Vagina (tissue), 2 donors: ENCODE measurements at regions not wholly inside any gene's neighbourhood (a gene's known extent, or its start where the extent isn't known, plus 50 kb on each side); places are given as distances from the start of the nearest gene placed in this dataset.

Source experiments
- DNase-seq, 2 donors: peaks; one replicate each; pipeline ENCODE4 v3.0.0-alpha.2; 2017; ENCODE audit errors: extremely low spot score in 2 of 2
- H3K27ac ChIP-seq: fragments of 200-600 bp; sonication (generic); one replicate; pipeline ENCODE4 v1.5.1; 2019
- H3K27me3 ChIP-seq: fragments of 200-600 bp; sonication (generic); one replicate; pipeline ENCODE4 v1.5.1; 2019
- H3K36me3 ChIP-seq, 2 donors: fragments of 200-600 bp; sonication (generic); one replicate each; pipeline ENCODE4 v1.5.1; 2017 to 2019
- H3K4me1 ChIP-seq: fragments of 200-600 bp; sonication (generic); one replicate; pipeline ENCODE4 v1.5.1; 2019
- H3K4me3 ChIP-seq, 2 donors: fragments of 200-600 bp; sonication (generic); 1 replicate in 1 of 2; 2 replicates in 1 of 2; pipeline ENCODE4 v1.5.1; 2016 to 2019
- H3K9me3 ChIP-seq: fragments of 200-600 bp; sonication (generic); one replicate; pipeline ENCODE4 v1.5.1; 2019
- POLR2A ChIP-seq, 2 donors: fragments of 450-650 bp; IDR thresholded peaks; one replicate each; pipeline ENCODE4 v1.6.1; 2017; ENCODE audit warnings: antibody characterized with exemption in 2 of 2, mild to moderate bottlenecking in 2 of 2, moderate library complexity in 2 of 2
- POLR2AphosphoS5 ChIP-seq, 2 donors: sonication (generic); formaldehyde crosslinking; IDR thresholded peaks; one replicate each; pipeline ENCODE4 v1.9.0; 2017; ENCODE audit warnings: antibody characterized with exemption in 2 of 2, mild to moderate bottlenecking in 2 of 2, low read depth in 1 of 2; ENCODE audit not compliant: insufficient read depth in 1 of 2
- intact Hi-C: fragments of 100-400 bp; cut with DNase I; formaldehyde crosslinking; loops from one replicate; pipeline ENCODE4 v1.15.1; 2023
- TF ChIP-seq, protein P1 (sequence below), 3 experiments: fragments of 450-650 bp in 2 of 3; fragments of 200-600 bp in 1 of 3; sonication (generic) in 1 of 3; IDR thresholded peaks; one replicate each; pipeline ENCODE4 v1.5.1; 2017 to 2019; ENCODE audit warnings: antibody characterized with exemption in 3 of 3, mild to moderate bottlenecking in 2 of 3, moderate library complexity in 2 of 3

GRCh38 chr9:106590759-106591505 lies 272.0 kb upstream of the ZNF462 start:
- H3K4me1 ChIP-seq: peaks cover 15% of the 10 kb centered on the region
- no peak overlapping the region for H3K27ac ChIP-seq
- TF ChIP-seq POLR2A (IDR thresholded peaks at IDR 0.05) (no peak), POLR2AphosphoS5 (IDR thresholded peaks at IDR 0.05; ENCODE audit: insufficient read depth in 1 of 2, low read depth in 1 of 2) (no peak)
- TF ChIP-seq, protein P1, sequence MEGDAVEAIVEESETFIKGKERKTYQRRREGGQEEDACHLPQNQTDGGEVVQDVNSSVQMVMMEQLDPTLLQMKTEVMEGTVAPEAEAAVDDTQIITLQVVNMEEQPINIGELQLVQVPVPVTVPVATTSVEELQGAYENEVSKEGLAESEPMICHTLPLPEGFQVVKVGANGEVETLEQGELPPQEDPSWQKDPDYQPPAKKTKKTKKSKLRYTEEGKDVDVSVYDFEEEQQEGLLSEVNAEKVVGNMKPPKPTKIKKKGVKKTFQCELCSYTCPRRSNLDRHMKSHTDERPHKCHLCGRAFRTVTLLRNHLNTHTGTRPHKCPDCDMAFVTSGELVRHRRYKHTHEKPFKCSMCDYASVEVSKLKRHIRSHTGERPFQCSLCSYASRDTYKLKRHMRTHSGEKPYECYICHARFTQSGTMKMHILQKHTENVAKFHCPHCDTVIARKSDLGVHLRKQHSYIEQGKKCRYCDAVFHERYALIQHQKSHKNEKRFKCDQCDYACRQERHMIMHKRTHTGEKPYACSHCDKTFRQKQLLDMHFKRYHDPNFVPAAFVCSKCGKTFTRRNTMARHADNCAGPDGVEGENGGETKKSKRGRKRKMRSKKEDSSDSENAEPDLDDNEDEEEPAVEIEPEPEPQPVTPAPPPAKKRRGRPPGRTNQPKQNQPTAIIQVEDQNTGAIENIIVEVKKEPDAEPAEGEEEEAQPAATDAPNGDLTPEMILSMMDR (IDR thresholded peaks at IDR 0.05): no peak
- H3K36me3 ChIP-seq: no peaks in the 10 kb centered on the region
- no peak overlapping the region for H3K4me3 ChIP-seq
- no peak for DNase-seq
- H3K9me3 ChIP-seq: no peaks in the 10 kb centered on the region
- intact Hi-C loops: no loop called here
- no peaks in the 10 kb centered on the region for H3K27me3 ChIP-seq

GRCh38 chr9:106593201-106593600 lies 269.8 kb upstream of the ZNF462 start:
- H3K4me1 ChIP-seq: peaks cover 4% of the 10 kb centered on the region
- H3K36me3 ChIP-seq: no peaks in the 10 kb centered on the region
- TF ChIP-seq, protein P1 (IDR thresholded peaks at IDR 0.05): no peak
- TF ChIP-seq POLR2AphosphoS5 (IDR thresholded peaks at IDR 0.05; ENCODE audit: insufficient read depth in 1 of 2, low read depth in 1 of 2) (no peak), POLR2A (IDR thresholded peaks at IDR 0.05) (no peak)
- H3K27me3 ChIP-seq: no peaks in the 10 kb centered on the region
- intact Hi-C loops: no loop called here
- no peak for DNase-seq
- no peaks in the 10 kb centered on the region for H3K9me3 ChIP-seq
- H3K27ac ChIP-seq: no peak overlapping the region
- no peak overlapping the region for H3K4me3 ChIP-seq

DNA sequence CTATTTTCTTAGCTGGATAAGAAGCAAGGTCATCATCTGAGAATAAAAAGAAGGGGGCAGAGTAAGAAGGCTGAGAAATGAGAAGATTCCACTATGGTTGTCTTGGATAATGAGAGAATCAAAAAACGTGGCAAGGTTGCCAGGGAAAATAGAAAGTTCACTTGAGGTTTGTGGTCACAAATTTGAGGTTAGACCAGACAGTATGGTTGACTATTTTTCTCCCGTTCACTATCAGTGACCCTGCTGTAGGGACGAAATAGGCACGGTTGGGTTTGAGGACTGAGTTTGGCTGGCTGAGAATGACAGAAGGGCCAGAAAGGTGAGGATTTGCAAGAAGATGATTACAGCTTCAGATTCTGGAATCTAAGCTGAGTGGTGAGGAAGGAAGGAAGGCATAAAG lies 266.0 kb upstream of the ZNF462 start:
- no peaks in the 10 kb centered on the region for H3K36me3 ChIP-seq
- H3K27me3 ChIP-seq: no peaks in the 10 kb centered on the region
- no peak for DNase-seq
- H3K4me1 ChIP-seq: no peaks in the 10 kb centered on the region
- intact Hi-C loops: no loop called here
- H3K4me3 ChIP-seq: no peak overlapping the region
- no peak for TF ChIP-seq POLR2A (IDR thresholded peaks at IDR 0.05)
- TF ChIP-seq POLR2AphosphoS5 (IDR thresholded peaks at IDR 0.05; ENCODE audit: insufficient read depth in 1 of 2, low read depth in 1 of 2): no peak
- TF ChIP-seq, protein P1 (IDR thresholded peaks at IDR 0.05): no peak
- no peaks in the 10 kb centered on the region for H3K9me3 ChIP-seq
- H3K27ac ChIP-seq: no peak overlapping the region

DNA sequence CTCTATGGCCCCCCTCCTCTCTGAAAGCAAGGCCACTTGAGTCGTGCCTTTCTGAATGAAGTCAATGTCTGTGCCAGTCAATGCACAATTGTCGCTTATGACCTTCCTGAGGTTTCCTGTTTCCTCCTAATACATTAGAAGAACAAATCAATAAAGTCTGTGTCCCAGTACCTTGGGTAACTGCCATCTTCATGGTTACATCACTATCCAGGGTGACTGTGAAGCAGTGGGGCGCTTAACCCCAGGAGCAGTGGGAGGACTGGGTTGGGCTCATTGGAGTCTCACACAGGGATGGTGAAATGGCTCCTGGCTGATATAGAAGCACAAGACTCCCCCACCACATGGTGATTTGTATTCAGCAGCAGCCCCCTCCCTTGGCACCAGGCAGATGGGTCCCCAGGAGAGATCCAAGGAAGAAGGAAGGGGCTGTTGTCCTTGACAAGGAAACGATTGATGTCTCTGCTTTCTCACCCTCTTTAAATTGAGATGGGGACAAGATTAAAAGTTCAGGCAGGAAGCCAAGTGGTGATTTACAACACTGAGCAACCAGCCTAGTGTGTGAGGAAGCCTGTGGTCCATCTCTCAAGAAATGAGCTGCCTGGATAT lies 261.9 kb upstream of the ZNF462 start:
- intact Hi-C loops: no loop called here
- no peak for DNase-seq
- no peaks in the 10 kb centered on the region for H3K9me3 ChIP-seq
- TF ChIP-seq POLR2AphosphoS5 (IDR thresholded peaks at IDR 0.05; ENCODE audit: insufficient read depth in 1 of 2, low read depth in 1 of 2) (no peak), POLR2A (IDR thresholded peaks at IDR 0.05) (no peak)
- TF ChIP-seq, protein P1 (IDR thresholded peaks at IDR 0.05): no peak
- H3K36me3 ChIP-seq: no peaks in the 10 kb centered on the region
- H3K27me3 ChIP-seq: no peaks in the 10 kb centered on the region
- no peaks in the 10 kb centered on the region for H3K4me1 ChIP-seq
- no peak overlapping the region for H3K27ac ChIP-seq
- no peak overlapping the region for H3K4me3 ChIP-seq

GRCh38 chr9:106602344-106602743 lies 260.6 kb upstream of the ZNF462 start:
- DNase-seq: no peak
- no peak for TF ChIP-seq POLR2A (IDR thresholded peaks at IDR 0.05)
- intact Hi-C loops: no loop called here
- H3K36me3 ChIP-seq: no peaks in the 10 kb centered on the region
- H3K27ac ChIP-seq: no peak overlapping the region
- H3K4me3 ChIP-seq: no peak overlapping the region
- no peaks in the 10 kb centered on the region for H3K9me3 ChIP-seq
- no peaks in the 10 kb centered on the region for H3K27me3 ChIP-seq
- H3K4me1 ChIP-seq: no peaks in the 10 kb centered on the region
